DOHH2 (cell line): ENCODE measurements at regions not wholly inside any gene's neighbourhood (a gene's known extent, or its start where the extent isn't known, plus 50 kb on each side); places are given as distances from the start of the nearest gene placed in this dataset.

Source experiments
- CTCF ChIP-seq: fragments of 200-600 bp; sonication (generic); IDR thresholded peaks from one replicate; pipeline ENCODE4 v1.5.1; 2014; ENCODE audit warnings: antibody characterized with exemption, mild to moderate bottlenecking, low read depth, low read length; ENCODE audit not compliant: poor library complexity, severe bottlenecking
- EZH2phosphoT487 ChIP-seq: fragments of 200-600 bp; sonication (generic); IDR thresholded peaks from 2 replicates; pipeline ENCODE4 v1.6.1; 2017; ENCODE audit warnings: borderline replicate concordance, mild to moderate bottlenecking, antibody characterized with exemption, low read length, moderate library complexity, mixed read lengths

- TF ChIP-seq CTCF (no peak), EZH2phosphoT487 (no peak)
Observed at GRCh38 chr3:40891186-40891585, 308.1 kb upstream of the CTNNB1 start.
